ENCODE measurements at regions not wholly inside any gene's neighbourhood (a gene's known extent, or its start where the extent isn't known, plus 50 kb on each side); places are given as distances from the start of the nearest gene placed in this dataset.
"Not testable (repeated sequence)": the region's sequence is repeated elsewhere in the genome, so short reads cannot be mapped to it uniquely, and the experiment has no call there.

- TF ChIP-seq, protein P1, sequence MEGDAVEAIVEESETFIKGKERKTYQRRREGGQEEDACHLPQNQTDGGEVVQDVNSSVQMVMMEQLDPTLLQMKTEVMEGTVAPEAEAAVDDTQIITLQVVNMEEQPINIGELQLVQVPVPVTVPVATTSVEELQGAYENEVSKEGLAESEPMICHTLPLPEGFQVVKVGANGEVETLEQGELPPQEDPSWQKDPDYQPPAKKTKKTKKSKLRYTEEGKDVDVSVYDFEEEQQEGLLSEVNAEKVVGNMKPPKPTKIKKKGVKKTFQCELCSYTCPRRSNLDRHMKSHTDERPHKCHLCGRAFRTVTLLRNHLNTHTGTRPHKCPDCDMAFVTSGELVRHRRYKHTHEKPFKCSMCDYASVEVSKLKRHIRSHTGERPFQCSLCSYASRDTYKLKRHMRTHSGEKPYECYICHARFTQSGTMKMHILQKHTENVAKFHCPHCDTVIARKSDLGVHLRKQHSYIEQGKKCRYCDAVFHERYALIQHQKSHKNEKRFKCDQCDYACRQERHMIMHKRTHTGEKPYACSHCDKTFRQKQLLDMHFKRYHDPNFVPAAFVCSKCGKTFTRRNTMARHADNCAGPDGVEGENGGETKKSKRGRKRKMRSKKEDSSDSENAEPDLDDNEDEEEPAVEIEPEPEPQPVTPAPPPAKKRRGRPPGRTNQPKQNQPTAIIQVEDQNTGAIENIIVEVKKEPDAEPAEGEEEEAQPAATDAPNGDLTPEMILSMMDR (IDR thresholded peaks at IDR 0.05) = not testable (repeated sequence)
- TF ChIP-seq POLR2A (IDR thresholded peaks at IDR 0.05) = not testable (repeated sequence)
Observed at GRCh38 chr16:88191168-88191567, 191.6 kb upstream of the ZNF469 start.
